Stimulated activated naive B cell treated with anti-CD40 and anti-IgM and Interleukin-4, amounts not matched to agents 10 μg/mL and 1 μg/mL and 100 μg/mL, for 72 hours (primary cell): ENCODE measurements at regions not wholly inside any gene's neighbourhood (a gene's known extent, or its start where the extent isn't known, plus 50 kb on each side); places are given as distances from the start of the nearest gene placed in this dataset.

Experiments used
- ATAC-seq, 2 donors: fragments of 150-1000 bp; cut with Tn5 transposase; replicated peaks; 2 replicates each; pipeline ENCODE4 v1.10.0; 2021; ENCODE audit warnings: moderate library complexity in 1 of 2
- DNase-seq: peaks from one replicate; pipeline ENCODE4 v3.0.0; 2021
- H3K27ac Mint-ChIP-seq: one replicate; pipeline ENCODE4 v1.8.0; 2022; ENCODE audit warnings: mild to moderate bottlenecking, mixed read lengths
- H3K27me3 Mint-ChIP-seq, 2 donors: one replicate each; pipeline ENCODE4 v1.8.0; 2022; ENCODE audit warnings: mixed read lengths in 2 of 2
- H3K36me3 Mint-ChIP-seq, 2 donors: one replicate each; pipeline ENCODE4 v1.8.0; 2022; ENCODE audit warnings: mixed read lengths in 2 of 2, mild to moderate bottlenecking in 1 of 2
- H3K4me1 Mint-ChIP-seq, 2 donors: one replicate each; pipeline ENCODE4 v1.8.0; 2022; ENCODE audit warnings: mixed read lengths in 2 of 2, mild to moderate bottlenecking in 1 of 2
- H3K4me3 Mint-ChIP-seq, 2 donors: one replicate each; pipeline ENCODE4 v1.8.0; 2022; ENCODE audit warnings: mild to moderate bottlenecking in 2 of 2, mixed read lengths in 2 of 2, moderate library complexity in 1 of 2
- H3K9me3 Mint-ChIP-seq, 2 donors: one replicate each; pipeline ENCODE4 v1.8.0; 2022; ENCODE audit warnings: mixed read lengths in 2 of 2, mild to moderate bottlenecking in 1 of 2

DNA sequence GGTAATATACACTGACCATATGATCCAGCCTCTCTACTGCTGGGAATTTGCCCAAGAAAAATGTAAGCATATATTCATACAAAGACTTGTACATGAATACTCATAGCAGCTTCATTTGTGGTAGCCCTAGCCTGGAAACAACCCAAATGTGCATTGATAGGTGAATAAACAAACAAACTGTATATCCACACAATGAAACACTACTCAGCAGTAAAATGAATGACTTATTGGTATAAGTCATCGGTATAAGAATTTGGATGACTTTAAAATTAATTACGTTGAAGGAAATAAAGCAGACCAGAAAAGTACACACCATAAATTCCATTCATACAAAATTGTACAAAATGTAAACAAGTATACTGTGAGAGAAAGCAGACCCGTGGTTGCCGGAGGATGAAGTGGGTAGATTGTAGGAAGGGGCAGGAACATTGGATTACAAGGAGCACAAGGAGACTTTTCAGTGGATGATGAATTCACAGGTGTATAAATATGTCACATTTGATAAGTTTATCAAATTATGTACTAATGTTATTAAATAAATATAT lies 376.7 kb downstream of the TDRD15 start:
- Mint-ChIP-seq H3K4me3 (no peak overlapping the region), H3K27me3 (no peaks in the 10 kb centered on the region), H3K9me3 (peaks cover 4% of the 10 kb centered on the region in 2 donors), H3K36me3 (no peaks in the 10 kb centered on the region), H3K27ac (no peak overlapping the region), H3K4me1 (no peaks in the 10 kb centered on the region)
- ATAC-seq = no peak
- no peak for DNase-seq

DNA sequence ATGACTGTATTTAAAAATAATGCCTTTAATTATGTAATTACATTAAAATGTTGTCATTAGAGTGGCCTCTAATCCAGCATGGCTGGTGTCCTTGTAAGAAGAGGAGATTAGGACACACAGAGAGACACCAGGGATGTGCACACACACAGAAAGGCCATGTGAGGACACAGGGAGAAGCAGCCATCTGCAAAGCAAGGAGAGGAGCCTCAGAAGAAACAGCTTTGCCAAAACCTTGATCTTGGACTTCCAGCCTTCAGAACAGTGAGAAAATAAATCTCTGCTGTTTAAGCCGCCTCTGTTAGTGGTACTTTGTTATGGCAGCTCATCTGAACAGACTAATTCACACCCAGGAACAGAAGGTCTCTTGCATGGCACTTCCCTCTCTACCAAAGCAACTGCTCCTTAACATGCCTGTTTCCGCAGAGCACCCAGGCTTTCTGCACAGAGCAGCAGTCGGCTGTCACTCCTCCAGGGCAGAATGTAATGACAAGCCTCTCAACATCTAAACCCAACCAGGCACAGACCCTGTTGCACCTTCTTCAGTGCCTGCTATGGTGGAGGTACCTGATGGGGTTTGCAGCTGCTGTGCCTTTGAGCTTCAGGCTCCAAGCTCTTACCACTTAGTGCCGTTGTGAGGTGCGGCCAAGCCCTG lies 377.7 kb downstream of the TDRD15 start:
- no peak overlapping the region for H3K4me3 Mint-ChIP-seq
- no peaks in the 10 kb centered on the region for H3K27me3 Mint-ChIP-seq
- no peaks in the 10 kb centered on the region for H3K36me3 Mint-ChIP-seq
- H3K9me3 Mint-ChIP-seq = peaks cover 4% of the 10 kb centered on the region in 2 donors
- DNase-seq (no peak), ATAC-seq (peak in 1 of 2 donors; percentile 10)
- H3K27ac Mint-ChIP-seq = no peak overlapping the region
- H3K4me1 Mint-ChIP-seq = no peaks in the 10 kb centered on the region

DNA sequence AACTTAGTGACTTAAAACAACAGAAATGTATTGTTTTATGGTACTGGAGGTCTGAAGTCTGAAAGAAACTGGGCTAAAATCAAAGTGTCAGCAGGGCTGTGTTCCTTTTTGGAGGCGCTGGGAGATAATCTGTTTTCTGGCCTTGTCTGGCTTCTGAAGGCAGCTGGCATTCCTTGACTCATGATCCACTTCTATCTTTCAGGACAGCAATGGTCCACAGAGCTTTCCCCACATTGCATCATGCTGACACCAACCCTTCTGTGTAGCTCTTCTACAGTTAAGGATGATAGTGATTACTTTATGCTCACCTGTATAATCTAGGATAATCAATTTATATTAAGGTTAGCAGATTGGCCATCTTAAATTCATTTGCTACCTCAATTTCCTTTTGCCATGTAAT lies 392.1 kb downstream of the TDRD15 start:
- no peaks in the 10 kb centered on the region for H3K27me3 Mint-ChIP-seq
- H3K4me1 Mint-ChIP-seq = no peaks in the 10 kb centered on the region
- DNase-seq (no peak), ATAC-seq (no peak)
- H3K4me3 Mint-ChIP-seq = no peak overlapping the region
- H3K9me3 Mint-ChIP-seq = peaks cover 2 to 9% of the 10 kb centered on the region in 2 donors
- no peak overlapping the region for H3K27ac Mint-ChIP-seq
- H3K36me3 Mint-ChIP-seq = no peaks in the 10 kb centered on the region

DNA sequence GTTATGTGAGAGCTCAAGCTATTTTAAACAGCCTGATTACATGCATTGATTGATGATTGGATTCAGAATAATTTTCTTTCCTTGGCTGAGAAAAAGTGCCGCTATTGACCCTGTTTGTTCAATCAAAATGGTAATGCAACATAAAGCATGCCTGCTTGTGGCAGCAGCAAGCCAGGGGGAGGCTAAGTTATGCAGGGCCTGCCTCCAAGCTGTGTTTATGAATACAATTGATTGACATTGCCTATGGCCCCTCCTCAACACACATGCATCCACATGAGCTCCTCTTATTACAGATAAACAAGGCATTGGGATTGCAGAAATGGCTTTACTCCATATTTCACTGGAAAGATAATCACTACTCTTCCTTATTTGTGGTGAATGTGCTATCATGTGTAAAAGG lies 395.6 kb downstream of the TDRD15 start:
- ATAC-seq = no peak
- no peaks in the 10 kb centered on the region for H3K4me1 Mint-ChIP-seq
- no peaks in the 10 kb centered on the region for H3K27me3 Mint-ChIP-seq
- peaks cover 8 to 13% of the 10 kb centered on the region in 2 donors for H3K9me3 Mint-ChIP-seq
- H3K27ac Mint-ChIP-seq = no peak overlapping the region
- DNase-seq = no peak
- no peaks in the 10 kb centered on the region for H3K36me3 Mint-ChIP-seq
- H3K4me3 Mint-ChIP-seq = no peak overlapping the region

DNA sequence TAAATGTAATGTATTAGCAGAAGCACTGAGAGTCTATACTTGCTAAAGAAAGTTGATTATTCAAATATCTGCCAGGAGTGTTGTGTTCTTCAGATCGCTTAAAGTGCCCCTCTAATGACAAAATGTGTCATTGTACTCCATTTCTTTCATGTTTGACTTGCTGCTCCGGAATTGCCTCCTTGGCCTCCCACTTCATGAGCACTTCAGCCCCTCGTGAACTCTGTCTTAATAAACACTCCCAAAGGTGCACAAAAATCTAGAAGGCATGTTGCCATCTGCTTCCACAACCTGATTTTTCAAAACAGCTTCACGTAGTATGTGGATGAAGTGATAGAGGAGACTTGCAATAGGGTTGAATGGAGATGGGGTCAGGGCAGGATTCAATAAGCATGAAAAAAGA lies 396.1 kb downstream of the TDRD15 start:
- Mint-ChIP-seq H3K4me1 (no peaks in the 10 kb centered on the region), H3K27ac (no peak overlapping the region), H3K36me3 (no peaks in the 10 kb centered on the region), H3K4me3 (no peak overlapping the region), H3K27me3 (no peaks in the 10 kb centered on the region), H3K9me3 (peaks cover 8 to 13% of the 10 kb centered on the region in 2 donors)
- DNase-seq = no peak
- ATAC-seq = no peak

DNA sequence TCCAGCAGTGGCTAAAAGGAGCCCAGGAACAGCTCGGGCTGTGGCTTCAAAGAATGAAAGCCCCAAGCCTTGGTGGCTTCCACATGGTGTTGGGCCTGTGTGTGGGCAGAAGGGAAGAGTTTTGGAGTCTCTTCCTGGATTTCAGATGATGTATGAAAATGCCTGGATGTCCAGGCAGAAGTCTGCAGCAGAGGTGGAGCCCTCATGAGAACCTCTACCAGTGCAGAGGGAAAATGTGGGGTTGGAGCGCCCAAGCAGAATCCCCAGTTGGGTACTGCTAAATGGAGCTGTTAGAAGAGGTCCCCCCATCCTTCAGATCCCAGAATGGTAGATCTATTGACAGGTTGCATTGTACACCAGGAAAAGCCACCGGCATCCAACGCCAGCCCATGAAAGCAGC lies 412.1 kb downstream of the TDRD15 start:
- peaks cover 15 to 18% of the 10 kb centered on the region in 2 donors for H3K9me3 Mint-ChIP-seq
- H3K36me3 Mint-ChIP-seq = peaks cover 0 to 7% of the 10 kb centered on the region in 2 donors
- H3K27me3 Mint-ChIP-seq = no peaks in the 10 kb centered on the region
- ATAC-seq (no peak), DNase-seq (no peak)
- no peak overlapping the region for H3K27ac Mint-ChIP-seq
- no peaks in the 10 kb centered on the region for H3K4me1 Mint-ChIP-seq
- no peak overlapping the region for H3K4me3 Mint-ChIP-seq

DNA sequence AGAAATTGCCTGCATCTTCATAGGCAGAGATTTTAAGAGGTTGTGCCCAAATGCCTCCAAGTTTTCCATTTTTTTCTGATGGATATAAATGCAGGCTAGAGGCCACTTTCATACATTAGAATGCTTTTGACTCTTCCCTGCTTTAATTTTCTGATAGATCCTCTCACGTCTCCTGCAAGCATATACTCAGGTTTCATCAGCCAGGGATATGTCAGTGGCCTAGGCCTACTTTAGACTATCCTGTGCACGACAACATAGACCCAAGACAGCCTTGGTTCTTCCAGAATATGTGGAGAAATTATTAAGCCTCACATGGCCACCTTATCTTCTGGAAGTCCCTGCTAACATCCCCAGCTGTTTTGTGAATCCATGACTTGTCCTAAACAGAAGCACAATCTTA lies 415.9 kb downstream of the TDRD15 start:
- H3K9me3 Mint-ChIP-seq = peaks cover 11 to 13% of the 10 kb centered on the region in 2 donors
- DNase-seq = no peak
- H3K27me3 Mint-ChIP-seq = no peaks in the 10 kb centered on the region
- H3K27ac Mint-ChIP-seq = no peak overlapping the region
- H3K4me1 Mint-ChIP-seq = no peaks in the 10 kb centered on the region
- ATAC-seq = no peak
- H3K36me3 Mint-ChIP-seq = peaks cover 0 to 6% of the 10 kb centered on the region in 2 donors
- H3K4me3 Mint-ChIP-seq = no peak overlapping the region

DNA sequence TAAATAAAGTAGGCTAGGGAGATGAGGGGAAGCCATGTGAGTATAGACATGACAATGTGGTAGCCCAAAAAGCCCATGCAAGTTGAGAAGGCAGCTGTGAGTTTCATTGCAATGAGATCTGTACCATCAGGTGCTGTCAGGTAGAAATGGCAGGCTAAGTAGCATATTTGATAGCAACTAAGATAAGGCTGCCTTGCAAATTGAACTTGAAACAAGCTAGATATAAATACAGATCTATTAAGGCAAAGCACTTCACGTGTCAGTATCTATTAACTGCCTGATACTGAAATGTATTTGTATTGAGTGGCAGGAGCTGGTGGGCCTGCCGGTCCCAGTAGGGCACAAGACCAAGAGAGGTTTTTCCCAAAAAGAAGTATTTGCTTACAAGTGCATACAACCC lies 419.9 kb downstream of the TDRD15 start:
- Mint-ChIP-seq H3K4me1 (no peaks in the 10 kb centered on the region), H3K36me3 (no peaks in the 10 kb centered on the region), H3K4me3 (no peak overlapping the region), H3K27me3 (no peaks in the 10 kb centered on the region), H3K9me3 (peaks cover 0 to 2% of the 10 kb centered on the region in 2 donors), H3K27ac (no peak overlapping the region)
- DNase-seq (no peak), ATAC-seq (no peak)

DNA sequence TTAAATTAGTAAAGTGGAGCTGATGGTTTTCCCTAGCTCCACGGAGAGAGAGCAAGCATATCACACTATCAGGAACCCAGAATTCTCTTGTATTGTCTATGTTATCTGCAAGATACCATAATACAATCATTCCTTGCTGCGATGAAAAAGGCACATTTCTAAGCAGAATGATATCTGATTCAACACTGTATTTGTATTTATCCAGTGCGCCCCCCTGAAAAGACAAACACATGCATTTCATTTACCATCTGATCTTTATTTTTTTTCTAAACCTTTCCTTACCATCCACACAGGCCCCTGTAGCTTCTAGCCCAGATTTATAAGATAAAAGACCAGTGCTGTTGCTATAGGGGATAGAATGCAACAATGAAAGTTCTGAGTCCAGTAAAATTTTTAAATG lies 420.6 kb downstream of the TDRD15 start:
- Mint-ChIP-seq H3K4me3 (no peak overlapping the region), H3K27me3 (no peaks in the 10 kb centered on the region), H3K36me3 (no peaks in the 10 kb centered on the region), H3K9me3 (peaks cover 0 to 2% of the 10 kb centered on the region in 2 donors), H3K4me1 (no peaks in the 10 kb centered on the region), H3K27ac (no peak overlapping the region)
- no peak for DNase-seq
- ATAC-seq = no peak

DNA sequence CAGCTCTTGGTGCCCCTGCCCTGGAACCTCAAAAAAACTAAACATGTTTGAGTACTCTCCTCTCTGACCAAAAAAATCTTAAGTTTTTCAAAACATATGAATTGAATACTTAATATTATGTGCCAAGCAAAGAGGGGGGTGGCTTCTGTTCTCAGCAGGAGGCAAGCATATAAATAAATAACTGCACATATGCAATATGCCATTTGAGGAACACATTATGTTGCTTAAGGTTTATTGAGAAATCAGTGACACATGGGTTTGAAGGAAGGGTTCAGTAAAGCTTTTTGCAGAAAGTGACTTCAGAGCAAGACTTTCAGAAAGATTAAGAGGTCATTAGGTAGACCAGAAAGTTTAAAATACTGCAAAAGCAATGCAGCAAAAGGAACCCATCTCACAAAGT lies 429.2 kb downstream of the TDRD15 start:
- no peaks in the 10 kb centered on the region for H3K27me3 Mint-ChIP-seq
- H3K36me3 Mint-ChIP-seq = no peaks in the 10 kb centered on the region
- no peak for DNase-seq
- ATAC-seq = no peak
- no peak overlapping the region for H3K27ac Mint-ChIP-seq
- H3K9me3 Mint-ChIP-seq = peaks cover 3 to 4% of the 10 kb centered on the region in 2 donors
- no peak overlapping the region for H3K4me3 Mint-ChIP-seq
- H3K4me1 Mint-ChIP-seq = no peaks in the 10 kb centered on the region

DNA sequence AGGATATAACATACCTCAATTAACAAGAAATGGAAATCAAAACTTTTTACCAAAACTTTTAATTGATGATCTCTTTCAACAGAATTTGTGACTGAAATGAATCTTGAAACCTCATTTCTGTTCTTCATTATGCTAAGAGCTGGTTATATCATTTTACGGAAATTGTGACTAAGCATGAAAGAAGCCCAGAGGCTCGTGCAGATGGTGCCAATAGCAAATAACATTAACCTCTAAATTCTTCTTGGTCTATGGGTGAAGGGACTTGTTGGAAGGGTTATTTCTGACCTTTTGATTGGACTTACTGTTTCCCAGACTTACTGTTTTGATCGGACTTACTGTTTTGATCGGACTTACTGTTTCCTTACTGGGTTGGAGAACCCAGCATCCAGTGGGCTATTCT lies 435.6 kb downstream of the TDRD15 start:
- ATAC-seq (no peak), DNase-seq (no peak)
- peaks cover 0 to 2% of the 10 kb centered on the region in 2 donors for H3K9me3 Mint-ChIP-seq
- no peak overlapping the region for H3K27ac Mint-ChIP-seq
- H3K27me3 Mint-ChIP-seq = no peaks in the 10 kb centered on the region
- H3K4me3 Mint-ChIP-seq = no peak overlapping the region
- no peaks in the 10 kb centered on the region for H3K36me3 Mint-ChIP-seq
- H3K4me1 Mint-ChIP-seq = no peaks in the 10 kb centered on the region

DNA sequence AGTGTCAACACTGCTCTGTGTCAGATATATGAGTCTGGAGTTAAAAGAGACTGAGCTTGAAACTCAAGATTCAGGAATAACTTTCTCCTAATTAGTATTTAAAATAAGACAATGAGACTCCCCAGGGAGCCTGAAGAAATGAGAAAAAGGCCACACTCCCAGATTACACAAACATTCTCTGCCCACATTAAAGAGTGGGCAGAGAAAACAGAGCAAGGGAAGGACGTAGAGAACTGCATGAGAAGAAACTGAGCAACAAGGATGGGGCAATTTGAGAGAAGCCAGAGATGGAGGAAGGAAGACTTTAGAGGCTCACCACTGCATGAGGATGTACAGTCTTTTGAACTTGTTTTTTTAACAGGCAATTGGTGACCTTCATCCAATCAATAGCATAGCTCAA lies 438.2 kb downstream of the TDRD15 start:
- ATAC-seq = no peak
- H3K4me1 Mint-ChIP-seq = no peaks in the 10 kb centered on the region
- no peak overlapping the region for H3K27ac Mint-ChIP-seq
- no peaks in the 10 kb centered on the region for H3K27me3 Mint-ChIP-seq
- no peak overlapping the region for H3K4me3 Mint-ChIP-seq
- peaks cover 0 to 2% of the 10 kb centered on the region in 2 donors for H3K9me3 Mint-ChIP-seq
- no peak for DNase-seq
- no peaks in the 10 kb centered on the region for H3K36me3 Mint-ChIP-seq

DNA sequence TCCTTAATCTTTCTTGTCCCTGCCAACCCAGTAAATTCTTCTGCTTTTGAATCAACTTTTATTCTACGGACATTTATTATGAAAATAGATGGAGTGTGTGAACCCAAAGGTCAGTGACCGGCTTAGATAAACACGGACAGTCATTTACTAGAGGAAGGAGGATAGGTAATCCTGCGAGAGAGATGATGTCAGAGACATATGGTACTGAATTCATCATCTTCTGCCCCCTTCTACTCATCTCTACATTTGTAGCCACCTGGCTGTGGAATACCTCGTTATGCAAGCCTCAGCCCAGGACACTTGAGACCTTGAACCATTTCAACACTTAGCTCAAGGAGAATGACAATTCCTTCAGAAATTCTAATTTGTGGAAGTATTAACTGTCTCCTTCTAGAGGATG lies 443.6 kb downstream of the TDRD15 start:
- Mint-ChIP-seq H3K36me3 (no peaks in the 10 kb centered on the region), H3K4me1 (no peaks in the 10 kb centered on the region), H3K27ac (no peak overlapping the region), H3K9me3 (peaks cover 0 to 3% of the 10 kb centered on the region in 2 donors), H3K27me3 (no peaks in the 10 kb centered on the region), H3K4me3 (no peak overlapping the region)
- no peak for ATAC-seq
- no peak for DNase-seq

DNA sequence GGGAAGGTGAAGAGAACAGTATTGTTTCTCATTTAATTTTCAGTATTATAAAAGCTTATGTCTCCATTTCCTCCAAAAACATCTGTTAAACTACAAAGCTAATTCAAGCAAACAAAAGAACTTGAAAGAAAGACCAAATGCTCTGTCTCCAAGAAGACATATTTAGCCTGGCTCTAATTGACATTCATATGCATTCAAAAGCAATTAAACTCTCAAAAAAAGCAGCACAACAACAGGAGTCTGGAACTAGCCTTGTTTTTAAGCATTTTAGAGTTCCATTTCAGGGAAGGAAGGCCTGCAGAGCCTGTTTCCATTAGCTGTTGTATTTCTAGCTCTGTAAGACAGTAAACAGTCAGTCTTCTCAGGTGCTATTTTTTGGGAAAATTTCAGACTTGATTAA lies 447.9 kb downstream of the TDRD15 start:
- ATAC-seq (no peak), DNase-seq (no peak)
- Mint-ChIP-seq H3K27ac (no peak overlapping the region), H3K4me3 (no peak overlapping the region), H3K9me3 (peaks cover 0 to 3% of the 10 kb centered on the region in 2 donors), H3K4me1 (no peaks in the 10 kb centered on the region), H3K27me3 (no peaks in the 10 kb centered on the region), H3K36me3 (no peaks in the 10 kb centered on the region)

DNA sequence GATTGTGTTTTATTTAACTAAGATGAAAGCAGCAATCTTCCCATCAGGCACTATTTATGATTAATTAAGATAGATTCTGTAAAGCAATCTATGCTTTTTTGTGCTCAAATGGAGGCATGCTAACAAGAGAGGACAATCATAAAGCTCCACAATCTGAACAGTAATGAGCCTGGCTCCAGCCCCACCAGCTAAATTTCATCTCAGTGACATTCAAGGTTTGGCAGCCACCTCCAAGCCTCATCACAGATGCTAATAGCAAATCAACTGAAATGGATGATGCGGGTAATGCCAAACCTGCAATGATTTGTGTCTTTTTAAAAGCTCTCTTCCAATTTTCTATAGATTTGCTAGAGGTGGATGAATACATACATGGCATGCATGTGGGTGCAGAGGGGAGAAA lies 456.6 kb downstream of the TDRD15 start:
- Mint-ChIP-seq H3K27me3 (no peaks in the 10 kb centered on the region), H3K4me1 (no peaks in the 10 kb centered on the region), H3K9me3 (peaks cover 6 to 8% of the 10 kb centered on the region in 2 donors), H3K27ac (peak overlapping the region; percentile 7), H3K4me3 (no peak overlapping the region), H3K36me3 (no peaks in the 10 kb centered on the region)
- ATAC-seq (no peak), DNase-seq (no peak)
